ENCODE measurements at regions not wholly inside any gene's neighbourhood (a gene's known extent, or its start where the extent isn't known, plus 50 kb on each side); places are given as distances from the start of the nearest gene placed in this dataset.

GRCh38 chr3:159632851-159633250 lies 355.8 kb upstream of the IL12A start:
- no peak for DNase-seq (ENCODE audit: low read depth in 4 of 4, low spot score in 3 of 4)

- DNase-seq (ENCODE audit: low read depth in 4 of 4, low spot score in 3 of 4) = no peak
Measured at GRCh38 chr3:159634483-159634882, 354.2 kb upstream of the IL12A start.

GRCh38 chr3:159635047-159635641 lies 353.5 kb upstream of the IL12A start:
- no peak for DNase-seq (ENCODE audit: low read depth in 4 of 4, low spot score in 3 of 4)

- DNase-seq (ENCODE audit: low read depth in 4 of 4, low spot score in 3 of 4) = no peak
Measured at GRCh38 chr3:159637883-159638542, 350.6 kb upstream of the IL12A start.

- no peak for DNase-seq (ENCODE audit: low read depth in 4 of 4, low spot score in 3 of 4)
Measured at GRCh38 chr3:159640225-159640624, 348.4 kb upstream of the IL12A start.

- DNase-seq (ENCODE audit: low read depth in 4 of 4, low spot score in 3 of 4) = no peak
Measured at GRCh38 chr3:159643406-159643805, 345.2 kb upstream of the IL12A start.

GRCh38 chr3:159645874-159646273 lies 342.8 kb upstream of the IL12A start:
- no peak for DNase-seq (ENCODE audit: low read depth in 4 of 4, low spot score in 3 of 4)

GRCh38 chr3:159649951-159650350 lies 338.7 kb upstream of the IL12A start:
- no peak for DNase-seq (ENCODE audit: low read depth in 4 of 4, low spot score in 3 of 4)

- DNase-seq (ENCODE audit: low read depth in 4 of 4, low spot score in 3 of 4) = no peak
Measured at GRCh38 chr3:159650726-159651125, 337.9 kb upstream of the IL12A start.

- DNase-seq (ENCODE audit: low read depth in 4 of 4, low spot score in 3 of 4) = no peak
Measured at GRCh38 chr3:159652452-159652851, 336.2 kb upstream of the IL12A start.

GRCh38 chr3:159654183-159655134 lies 334.2 kb upstream of the IL12A start:
- no peak for DNase-seq (ENCODE audit: low read depth in 4 of 4, low spot score in 3 of 4)

GRCh38 chr3:159655202-159655601 lies 333.4 kb upstream of the IL12A start:
- DNase-seq (ENCODE audit: low read depth in 4 of 4, low spot score in 3 of 4) = no peak

GRCh38 chr3:159657176-159657575 lies 331.5 kb upstream of the IL12A start:
- no peak for DNase-seq (ENCODE audit: low read depth in 4 of 4, low spot score in 3 of 4)

GRCh38 chr3:159657629-159658028 lies 331.0 kb upstream of the IL12A start:
- no peak for DNase-seq (ENCODE audit: low read depth in 4 of 4, low spot score in 3 of 4)

GRCh38 chr3:159660326-159660725 lies 328.3 kb upstream of the IL12A start:
- DNase-seq (ENCODE audit: low read depth in 4 of 4, low spot score in 3 of 4) = no peak

- DNase-seq (ENCODE audit: low read depth in 4 of 4, low spot score in 3 of 4) = no peak
Measured at GRCh38 chr3:159660901-159661300, 327.7 kb upstream of the IL12A start.

- DNase-seq (ENCODE audit: low read depth in 4 of 4, low spot score in 3 of 4) = no peak
Measured at GRCh38 chr3:159662549-159662948, 326.1 kb upstream of the IL12A start.

- no peak for DNase-seq (ENCODE audit: low read depth in 4 of 4, low spot score in 3 of 4)
Measured at GRCh38 chr3:159664006-159664405, 324.6 kb upstream of the IL12A start.

GRCh38 chr3:159664653-159665052 lies 324.0 kb upstream of the IL12A start:
- DNase-seq (ENCODE audit: low read depth in 4 of 4, low spot score in 3 of 4) = no peak

- no peak for DNase-seq (ENCODE audit: low read depth in 4 of 4, low spot score in 3 of 4)
Measured at GRCh38 chr3:159667261-159667660, 321.4 kb upstream of the IL12A start.

- no peak for DNase-seq (ENCODE audit: low read depth in 4 of 4, low spot score in 3 of 4)
Measured at GRCh38 chr3:159668461-159668860, 320.2 kb upstream of the IL12A start.

Data from right renal pelvis (tissue), 4 donors.